Activated CD4-positive, alpha-beta T cell treated with anti-CD3 and anti-CD28 coated beads, Interleukin-2, amount 10 ng/mL, durations not matched to agents 24 days and 14 days (primary cell): ENCODE measurements at regions not wholly inside any gene's neighbourhood (a gene's known extent, or its start where the extent isn't known, plus 50 kb on each side); places are given as distances from the start of the nearest gene placed in this dataset.
"Not testable (repeated sequence)": the region's sequence is repeated elsewhere in the genome, so short reads cannot be mapped to it uniquely, and the experiment has no call there.

Source experiments
- DNase-seq: peaks from one replicate; pipeline ENCODE4 v3.0.0; 2022
- H3K27ac Mint-ChIP-seq: one replicate; pipeline ENCODE4 v1.8.0; 2022; ENCODE audit warnings: mild to moderate bottlenecking, mixed read lengths
- H3K27me3 Mint-ChIP-seq: one replicate; pipeline ENCODE4 v1.8.0; 2022; ENCODE audit warnings: mixed read lengths
- H3K36me3 Mint-ChIP-seq: one replicate; pipeline ENCODE4 v1.8.0; 2022; ENCODE audit warnings: low read depth, mild to moderate bottlenecking, mixed read lengths
- H3K4me1 Mint-ChIP-seq: one replicate; pipeline ENCODE4 v1.8.0; 2021; ENCODE audit warnings: mixed read lengths
- H3K4me3 Mint-ChIP-seq: one replicate; pipeline ENCODE4 v1.8.0; 2022; ENCODE audit warnings: mild to moderate bottlenecking, moderate library complexity, mixed read lengths
- H3K9me3 Mint-ChIP-seq: one replicate; pipeline ENCODE4 v1.8.0; 2021; ENCODE audit warnings: mixed read lengths
- intact Hi-C: fragments of 100-400 bp; cut with micrococcal nuclease; formaldehyde crosslinking; loops from one replicate; pipeline ENCODE4 v1.15.1; 2023

DNA sequence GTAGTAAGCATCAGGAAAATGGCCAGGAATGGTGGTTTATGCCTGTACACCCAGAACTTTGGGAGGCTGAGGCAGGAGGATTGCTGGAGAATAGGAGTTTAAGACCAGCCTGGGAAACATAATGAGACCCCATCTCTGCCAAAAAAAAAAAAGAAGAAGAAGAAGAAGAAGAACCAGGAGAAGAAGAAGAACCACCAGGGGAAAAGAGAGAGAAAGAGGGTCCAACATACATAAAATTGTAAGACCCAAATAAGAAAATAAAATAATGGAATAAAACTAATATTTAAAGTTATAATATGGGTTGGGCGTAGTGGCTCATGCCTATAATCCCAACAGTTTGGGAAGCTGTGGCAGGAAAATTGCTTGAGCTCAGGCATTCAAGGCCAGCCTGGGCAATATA is 408.4 kb downstream of the ZFHX3 start:
- peaks cover 3% of the 10 kb centered on the region for H3K36me3 Mint-ChIP-seq
- intact Hi-C loops, result no loop called here
- H3K4me1 Mint-ChIP-seq, result no peaks in the 10 kb centered on the region
- no peak overlapping the region for H3K4me3 Mint-ChIP-seq
- no peak overlapping the region for H3K27ac Mint-ChIP-seq
- peaks cover 4% of the 10 kb centered on the region for H3K9me3 Mint-ChIP-seq
- H3K27me3 Mint-ChIP-seq, result no peaks in the 10 kb centered on the region
- DNase-seq, result no peak

DNA sequence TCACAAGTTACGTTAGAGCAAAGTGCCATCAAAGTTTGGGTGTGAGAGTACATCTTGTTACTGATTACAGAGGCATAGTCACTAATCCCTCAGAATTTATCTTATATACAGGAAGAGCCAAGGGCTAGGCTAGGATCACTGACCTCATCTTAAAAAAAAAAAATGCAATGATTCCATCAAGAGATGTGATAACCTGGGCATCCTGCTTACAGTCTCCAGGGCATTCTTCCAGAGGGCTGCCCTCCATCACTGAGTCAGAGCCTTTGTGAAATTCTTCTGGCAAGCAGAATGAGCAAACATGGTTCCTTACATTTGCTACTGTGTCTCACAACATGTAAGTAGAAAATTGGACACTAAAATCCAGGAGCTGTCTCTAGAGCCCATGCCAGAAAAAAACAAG is 410.6 kb downstream of the ZFHX3 start:
- no peak overlapping the region for H3K27ac Mint-ChIP-seq
- DNase-seq, result no peak
- intact Hi-C loops, result no loop called here
- no peaks in the 10 kb centered on the region for H3K27me3 Mint-ChIP-seq
- no peak overlapping the region for H3K4me3 Mint-ChIP-seq
- H3K9me3 Mint-ChIP-seq, result no peaks in the 10 kb centered on the region
- H3K36me3 Mint-ChIP-seq, result peaks cover 3% of the 10 kb centered on the region
- H3K4me1 Mint-ChIP-seq, result no peaks in the 10 kb centered on the region

DNA sequence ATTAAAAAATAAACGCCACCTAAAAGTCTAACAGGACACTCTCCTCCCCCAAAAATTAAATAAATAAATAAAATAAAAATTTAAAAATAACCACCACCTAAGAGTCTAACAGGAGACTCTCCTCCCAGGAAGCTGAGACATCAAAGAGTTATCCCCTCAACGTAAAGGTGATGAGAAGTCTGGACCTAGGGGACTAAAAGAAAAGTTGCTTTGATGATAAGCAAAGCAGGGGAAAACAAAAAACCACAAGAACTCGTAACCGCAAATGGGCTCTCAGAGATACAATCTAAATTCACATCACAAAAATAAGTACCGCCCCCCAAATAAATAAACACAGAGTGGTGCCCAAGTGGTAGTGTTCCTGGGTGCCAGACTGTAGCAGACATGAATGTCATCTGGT is 412.2 kb downstream of the ZFHX3 start:
- no peaks in the 10 kb centered on the region for H3K27me3 Mint-ChIP-seq
- intact Hi-C loops, result no loop called here
- H3K4me1 Mint-ChIP-seq, result no peaks in the 10 kb centered on the region
- no peak for DNase-seq
- H3K36me3 Mint-ChIP-seq, result peaks cover 3% of the 10 kb centered on the region
- H3K27ac Mint-ChIP-seq, result no peak overlapping the region
- H3K9me3 Mint-ChIP-seq, result no peaks in the 10 kb centered on the region
- H3K4me3 Mint-ChIP-seq, result no peak overlapping the region

DNA sequence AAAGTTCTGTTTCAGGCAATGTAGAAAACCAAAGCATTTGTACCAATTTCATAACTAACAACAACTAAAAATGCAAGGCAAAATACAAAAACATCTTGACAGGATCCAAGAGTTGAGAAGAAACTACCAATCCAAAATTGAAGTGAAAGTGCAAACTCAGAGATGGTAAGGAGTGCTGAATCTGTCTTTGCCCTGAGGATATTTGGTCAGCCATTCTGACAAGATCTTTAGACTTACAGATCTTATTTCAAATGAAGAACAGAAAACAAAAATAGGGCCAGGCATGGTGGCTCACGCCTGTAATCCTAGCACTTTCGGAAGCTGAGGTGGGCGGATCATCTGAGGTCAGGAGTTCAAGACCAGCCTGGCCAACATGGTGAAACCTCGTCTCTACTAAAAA is 412.8 kb downstream of the ZFHX3 start:
- no peak overlapping the region for H3K4me3 Mint-ChIP-seq
- no peak overlapping the region for H3K27ac Mint-ChIP-seq
- peaks cover 3% of the 10 kb centered on the region for H3K36me3 Mint-ChIP-seq
- intact Hi-C loops, result no loop called here
- no peaks in the 10 kb centered on the region for H3K9me3 Mint-ChIP-seq
- DNase-seq, result no peak
- H3K27me3 Mint-ChIP-seq, result no peaks in the 10 kb centered on the region
- no peaks in the 10 kb centered on the region for H3K4me1 Mint-ChIP-seq

DNA sequence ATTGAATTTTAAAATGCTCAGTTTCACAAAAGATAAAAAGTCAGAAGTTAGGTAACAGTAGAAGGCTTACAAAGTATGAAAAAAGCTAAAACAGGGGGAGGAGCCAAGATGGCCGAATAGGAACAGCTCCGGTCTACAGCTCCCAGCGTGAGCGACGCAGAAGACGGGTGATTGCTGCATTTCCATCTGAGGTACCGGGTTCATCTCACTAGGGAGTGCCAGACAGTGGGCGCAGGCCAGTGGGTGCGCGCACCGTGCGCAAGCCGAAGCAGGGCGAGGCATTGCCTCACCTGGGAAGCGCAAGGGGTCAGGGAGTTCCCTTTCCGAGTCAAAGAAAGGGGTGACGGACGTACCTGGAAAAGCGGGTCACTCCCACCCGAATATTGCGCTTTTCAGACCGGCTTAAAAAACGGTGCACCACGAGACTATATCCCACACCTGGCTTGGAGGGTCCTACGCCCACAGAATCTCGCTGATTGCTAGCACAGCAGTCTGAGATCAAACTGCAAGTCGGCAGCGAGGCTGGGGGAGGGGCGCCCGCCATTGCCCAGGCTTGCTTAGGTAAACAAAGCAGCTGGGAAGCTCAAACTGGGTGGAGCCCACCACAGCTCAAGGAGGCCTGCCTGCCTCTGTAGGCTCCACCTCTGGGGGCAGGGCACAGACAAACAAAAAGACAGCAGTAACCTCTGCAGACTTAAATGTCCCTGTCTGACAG is 420.6 kb downstream of the ZFHX3 start:
- H3K27ac Mint-ChIP-seq, H3K4me3 Mint-ChIP-seq, intact Hi-C loops: not testable (repeated sequence)

DNA sequence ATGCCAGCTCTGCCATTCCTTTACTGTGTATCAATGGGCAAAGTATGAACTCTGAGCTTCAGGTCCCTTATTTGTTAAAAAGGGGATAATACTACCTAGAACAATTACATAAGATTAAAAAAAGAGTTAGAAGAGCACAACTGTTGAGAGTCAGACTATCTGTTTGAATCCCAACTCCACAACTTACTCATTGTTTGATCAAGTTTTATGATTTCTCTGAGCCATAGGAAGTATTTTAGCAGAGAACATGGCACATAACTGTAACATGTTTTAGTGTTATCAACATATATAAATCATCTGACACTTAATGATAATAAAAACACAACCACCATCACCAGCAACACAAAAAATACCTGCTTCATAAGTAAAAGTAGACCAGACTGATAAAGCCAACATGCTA is 421.3 kb downstream of the ZFHX3 start:
- Mint-ChIP-seq H3K27me3 (no peaks in the 10 kb centered on the region), H3K9me3 (no peaks in the 10 kb centered on the region), H3K4me1 (no peaks in the 10 kb centered on the region), H3K4me3 (no peak overlapping the region), H3K27ac (no peak overlapping the region), H3K36me3 (no peaks in the 10 kb centered on the region)
- intact Hi-C loops, result no loop called here
- no peak for DNase-seq

More for the DNA sequence above, 420.6 kb downstream of the ZFHX3 start:
- DNase-seq, H3K27me3 Mint-ChIP-seq, H3K36me3 Mint-ChIP-seq, H3K4me1 Mint-ChIP-seq, H3K9me3 Mint-ChIP-seq: not testable (repeated sequence)

DNA sequence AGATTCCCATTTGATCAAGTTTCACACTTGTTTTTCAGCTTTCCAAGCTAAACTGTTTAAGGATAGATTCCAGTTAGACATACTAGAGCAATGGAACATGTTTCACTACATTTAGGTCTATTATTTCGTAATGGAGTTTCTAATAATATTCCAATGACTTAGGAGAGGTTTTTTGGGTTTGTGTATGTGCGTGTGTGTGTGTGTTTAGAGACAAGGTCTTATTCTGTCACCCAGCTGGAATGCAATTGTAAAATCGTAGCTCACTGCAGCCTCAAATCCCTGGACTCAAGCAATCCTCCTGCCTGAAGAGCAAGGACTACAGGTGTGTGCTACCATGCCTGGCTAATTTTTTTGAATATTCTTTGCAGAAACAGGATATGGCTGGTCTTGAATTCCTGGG is 426.3 kb downstream of the ZFHX3 start:
- Mint-ChIP-seq H3K9me3 (no peaks in the 10 kb centered on the region), H3K4me3 (no peak overlapping the region), H3K4me1 (no peaks in the 10 kb centered on the region), H3K27ac (no peak overlapping the region), H3K36me3 (no peaks in the 10 kb centered on the region), H3K27me3 (no peaks in the 10 kb centered on the region)
- intact Hi-C loops, result no loop called here
- no peak for DNase-seq

DNA sequence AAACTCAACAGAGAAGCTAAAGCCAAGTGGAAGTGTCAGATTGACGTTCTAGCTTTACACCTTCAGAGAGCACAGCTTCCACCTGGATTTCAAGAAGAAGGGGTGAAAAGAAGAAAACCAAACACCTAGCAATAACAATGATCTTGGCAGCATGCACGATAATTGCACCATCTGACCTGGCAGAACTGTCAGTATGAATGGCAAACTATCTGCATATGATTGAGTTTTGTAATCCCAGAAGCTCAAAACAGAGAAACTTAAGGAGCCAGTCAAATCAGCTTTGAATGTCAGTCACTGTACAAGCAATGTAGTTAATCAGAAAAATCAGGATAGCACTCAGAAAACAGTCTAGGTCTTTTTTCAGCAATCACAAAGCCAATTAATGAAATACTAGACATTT is 427.1 kb downstream of the ZFHX3 start:
- Mint-ChIP-seq H3K4me1 (peaks cover 2% of the 10 kb centered on the region), H3K36me3 (no peaks in the 10 kb centered on the region), H3K27me3 (no peaks in the 10 kb centered on the region), H3K4me3 (no peak overlapping the region), H3K9me3 (no peaks in the 10 kb centered on the region), H3K27ac (no peak overlapping the region)
- intact Hi-C loops, result no loop called here
- DNase-seq, result no peak

DNA sequence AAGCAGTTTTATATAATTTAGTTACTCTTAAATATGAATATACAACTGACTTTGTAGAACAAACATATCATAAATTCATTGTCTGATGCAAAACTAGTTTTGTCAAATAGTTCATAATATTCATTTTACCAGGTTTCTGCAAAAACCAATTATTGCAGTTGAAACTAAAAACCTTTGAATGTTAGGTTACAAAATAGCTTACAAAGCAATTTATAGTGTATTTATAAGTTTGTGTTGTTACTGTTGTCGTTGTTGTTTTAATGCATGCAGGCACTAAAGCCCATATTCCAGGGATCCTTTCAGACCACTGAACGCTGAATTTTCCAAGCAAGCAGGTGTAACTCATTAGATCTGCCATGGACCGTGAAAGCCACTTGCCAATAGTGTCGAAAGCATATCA is 427.6 kb downstream of the ZFHX3 start:
- no peak for DNase-seq
- Mint-ChIP-seq H3K27ac (no peak overlapping the region), H3K4me3 (no peak overlapping the region), H3K36me3 (no peaks in the 10 kb centered on the region), H3K9me3 (no peaks in the 10 kb centered on the region), H3K27me3 (no peaks in the 10 kb centered on the region), H3K4me1 (peaks cover 2% of the 10 kb centered on the region)
- intact Hi-C loops, result no loop called here

DNA sequence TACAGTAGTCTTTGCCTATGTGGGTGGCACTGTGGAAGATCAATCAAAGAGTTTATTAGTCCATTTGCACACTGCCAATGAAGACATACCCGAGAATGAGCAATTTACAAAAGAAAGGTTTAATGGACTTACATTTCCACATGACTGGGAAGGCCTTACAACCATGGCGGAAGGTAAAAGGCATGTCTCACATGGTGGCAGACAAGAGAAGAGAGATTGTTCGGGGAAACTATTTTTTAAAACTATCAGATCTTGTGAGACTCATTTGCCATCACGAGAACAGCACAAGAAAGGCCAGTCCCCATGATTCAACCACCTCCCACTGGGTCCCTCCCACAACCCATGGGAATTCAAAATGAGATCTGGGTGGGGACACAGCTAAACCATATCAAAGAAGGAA is 432.1 kb downstream of the ZFHX3 start:
- intact Hi-C loops, result no loop called here
- H3K9me3 Mint-ChIP-seq, result no peaks in the 10 kb centered on the region
- DNase-seq, result no peak
- no peak overlapping the region for H3K27ac Mint-ChIP-seq
- H3K4me3 Mint-ChIP-seq, result no peak overlapping the region
- H3K4me1 Mint-ChIP-seq, result peaks cover 2% of the 10 kb centered on the region
- H3K36me3 Mint-ChIP-seq, result no peaks in the 10 kb centered on the region
- no peaks in the 10 kb centered on the region for H3K27me3 Mint-ChIP-seq

DNA sequence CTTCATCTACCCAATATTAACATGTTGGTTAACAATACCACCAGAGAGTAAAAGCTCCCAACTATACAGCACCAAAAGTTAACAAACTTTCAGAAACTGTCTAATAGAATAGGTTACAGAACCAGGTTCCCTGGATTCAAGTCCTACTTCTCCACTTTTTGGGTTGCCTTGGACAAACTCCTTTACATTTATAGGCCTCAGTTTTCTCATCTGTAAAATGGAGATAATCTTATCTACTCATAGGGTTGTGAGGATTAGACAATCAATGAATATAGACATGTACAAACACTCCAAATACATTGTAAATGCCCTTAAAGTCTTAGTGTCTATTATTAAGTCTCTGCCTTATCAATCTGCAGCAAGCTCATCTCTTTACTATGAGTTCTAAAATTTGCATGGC is 435.2 kb downstream of the ZFHX3 start:
- DNase-seq, result no peak
- H3K4me3 Mint-ChIP-seq, result no peak overlapping the region
- no peaks in the 10 kb centered on the region for H3K36me3 Mint-ChIP-seq
- no peak overlapping the region for H3K27ac Mint-ChIP-seq
- peaks cover 2% of the 10 kb centered on the region for H3K4me1 Mint-ChIP-seq
- no peaks in the 10 kb centered on the region for H3K9me3 Mint-ChIP-seq
- intact Hi-C loops, result no loop called here
- no peaks in the 10 kb centered on the region for H3K27me3 Mint-ChIP-seq

DNA sequence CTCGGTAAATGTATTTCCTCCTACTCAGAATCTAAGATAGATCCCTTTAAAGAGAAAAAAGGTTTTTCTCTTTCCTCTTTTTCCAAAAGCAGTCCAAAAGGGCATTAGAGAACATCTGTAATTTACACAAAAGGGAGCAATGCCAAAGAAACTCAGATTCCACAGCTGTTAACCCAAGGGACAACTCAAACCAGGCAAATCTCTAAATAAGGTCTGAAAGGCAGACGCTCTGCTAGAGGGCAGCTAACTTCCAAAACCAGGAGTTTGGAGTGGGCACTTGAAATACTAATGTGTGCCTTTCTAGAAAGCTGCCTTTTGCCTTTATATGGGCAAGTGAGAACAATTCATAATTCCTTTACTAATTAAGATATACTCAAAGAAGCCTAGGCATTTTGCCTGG is 435.7 kb downstream of the ZFHX3 start:
- Mint-ChIP-seq H3K9me3 (no peaks in the 10 kb centered on the region), H3K27me3 (no peaks in the 10 kb centered on the region), H3K4me1 (peaks cover 2% of the 10 kb centered on the region), H3K36me3 (no peaks in the 10 kb centered on the region), H3K4me3 (no peak overlapping the region), H3K27ac (no peak overlapping the region)
- DNase-seq, result no peak
- intact Hi-C loops, result no loop called here

DNA sequence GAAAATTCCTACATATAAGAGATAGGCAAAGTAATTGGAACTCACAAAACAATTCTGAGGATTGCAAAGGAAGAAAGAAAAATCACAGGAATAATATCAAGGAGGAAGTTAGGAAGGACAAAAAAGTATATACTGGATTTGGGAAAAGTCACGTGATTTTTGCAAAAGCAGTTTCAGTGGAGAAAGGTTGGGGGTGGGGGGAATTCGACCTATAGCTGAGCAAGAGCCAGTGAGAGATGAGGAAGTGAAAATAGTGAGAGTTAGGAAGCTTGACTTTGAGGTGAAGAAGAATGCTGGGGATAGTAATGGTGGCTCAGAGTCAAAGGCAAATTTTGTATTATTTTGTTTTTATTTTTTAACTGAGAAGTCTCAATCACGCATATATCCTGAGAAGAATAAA is 438.0 kb upstream of the PMFBP1 start:
- Mint-ChIP-seq H3K36me3 (no peaks in the 10 kb centered on the region), H3K27me3 (no peaks in the 10 kb centered on the region), H3K4me1 (no peaks in the 10 kb centered on the region), H3K27ac (no peak overlapping the region), H3K4me3 (no peak overlapping the region), H3K9me3 (no peaks in the 10 kb centered on the region)
- DNase-seq, result no peak
- intact Hi-C loops, result no loop called here

DNA sequence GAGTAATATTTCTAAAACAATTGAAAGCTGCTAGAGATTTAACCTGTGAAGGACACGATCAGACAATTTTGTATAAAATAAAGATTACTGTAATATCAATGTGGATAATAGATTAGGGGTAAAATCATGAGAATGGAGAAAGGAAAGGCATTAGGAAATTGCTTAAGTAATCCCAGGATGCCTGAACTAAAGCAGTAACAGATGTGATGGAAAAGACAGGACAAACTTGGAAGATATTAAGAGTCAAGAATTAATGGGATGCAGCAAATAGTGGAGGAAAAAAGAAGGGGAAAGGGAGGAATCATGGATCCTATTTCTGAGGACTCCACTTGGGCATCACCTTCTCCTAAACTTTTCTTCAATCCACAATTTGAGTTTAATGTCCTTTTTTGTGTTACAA is 437.1 kb upstream of the PMFBP1 start:
- H3K27me3 Mint-ChIP-seq, result no peaks in the 10 kb centered on the region
- H3K4me1 Mint-ChIP-seq, result no peaks in the 10 kb centered on the region
- peaks cover 4% of the 10 kb centered on the region for H3K9me3 Mint-ChIP-seq
- no peaks in the 10 kb centered on the region for H3K36me3 Mint-ChIP-seq
- intact Hi-C loops, result no loop called here
- H3K27ac Mint-ChIP-seq, result no peak overlapping the region
- no peak overlapping the region for H3K4me3 Mint-ChIP-seq
- DNase-seq, result no peak

DNA sequence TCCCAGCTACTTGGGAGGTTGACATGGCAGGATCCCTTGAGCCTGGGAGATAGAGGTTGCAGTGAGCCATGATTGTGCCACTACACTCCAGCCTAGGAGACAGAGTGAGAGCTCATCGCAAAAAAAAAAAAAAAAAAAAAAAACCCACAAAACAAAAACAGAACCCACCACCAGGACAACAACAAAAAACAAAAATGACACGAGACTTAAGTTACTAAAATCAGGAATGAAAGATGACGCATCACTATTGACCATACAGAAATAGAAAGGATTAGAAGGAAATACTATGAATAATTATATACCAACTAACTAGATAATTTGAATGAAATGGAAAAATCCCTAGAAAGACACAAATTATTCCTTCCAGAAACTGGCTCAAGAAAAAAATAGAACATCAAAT is 432.4 kb upstream of the PMFBP1 start:
- peaks cover 4% of the 10 kb centered on the region for H3K9me3 Mint-ChIP-seq
- DNase-seq, result no peak
- intact Hi-C loops, result no loop called here
- no peak overlapping the region for H3K27ac Mint-ChIP-seq
- H3K4me1 Mint-ChIP-seq, result no peaks in the 10 kb centered on the region
- H3K27me3 Mint-ChIP-seq, result no peaks in the 10 kb centered on the region
- H3K4me3 Mint-ChIP-seq, result no peak overlapping the region
- no peaks in the 10 kb centered on the region for H3K36me3 Mint-ChIP-seq
